ENCODE measurements at regions not wholly inside any gene's neighbourhood (a gene's known extent, or its start where the extent isn't known, plus 50 kb on each side); places are given as distances from the start of the nearest gene placed in this dataset.

DNA sequence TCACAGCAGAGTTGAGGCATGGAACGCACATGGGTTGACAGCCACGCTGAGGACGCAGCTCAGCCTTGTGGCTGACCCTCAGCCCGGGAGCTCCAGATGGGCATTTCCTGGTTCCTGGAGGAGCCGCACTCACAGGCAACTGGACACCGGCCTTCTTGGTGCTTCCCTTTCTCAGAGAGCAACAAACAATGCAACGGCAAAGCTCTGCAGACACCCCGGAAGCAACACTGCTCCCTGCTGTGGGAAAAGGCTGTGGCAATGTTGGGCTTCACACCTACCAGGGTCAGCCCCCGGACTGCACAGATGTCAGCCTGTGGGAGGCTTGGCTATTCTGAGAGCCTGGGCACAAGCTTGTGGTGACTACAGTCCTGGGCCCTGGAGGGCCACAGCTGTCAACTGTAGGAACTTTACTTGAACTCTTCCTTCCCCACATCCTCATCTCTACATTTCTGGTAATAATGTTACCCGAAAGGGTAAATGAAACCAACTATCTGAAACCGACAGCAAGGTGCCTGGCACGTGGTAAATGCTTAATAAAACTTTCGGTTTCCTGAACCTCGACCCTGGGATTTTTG lies 597.5 kb upstream of the MKI67 start:
- 78 to 87% methylated on average over 11 to 14 of the region's 14 CpGs for WGBS, 2 donors
- no peak overlapping the region for H3K4me3 ChIP-seq (ENCODE audit: low read depth, poor library complexity, severe bottlenecking)
- no peak for DNase-seq (ENCODE audit: low spot score in 2 of 2)
- TF ChIP-seq POLR2A (IDR thresholded peaks at IDR 0.05) (no peak), CTCF (IDR thresholded peaks at IDR 0.05) (no peak)
- intact Hi-C loops (cut with DNase I; ENCODE audit: low total_unique reads) = no loop called here

- WGBS, 2 donors = 89 to 100% methylated on average over 2 of the region's 2 CpGs
- no peak overlapping the region for H3K4me3 ChIP-seq (ENCODE audit: low read depth, poor library complexity, severe bottlenecking)
- TF ChIP-seq CTCF (IDR thresholded peaks at IDR 0.05) (no peak), POLR2A (IDR thresholded peaks at IDR 0.05) (no peak)
- intact Hi-C loops (cut with DNase I; ENCODE audit: low total_unique reads) = no loop called here
- DNase-seq (ENCODE audit: low spot score in 2 of 2) = no peak
These were observed 599.3 kb upstream of the MKI67 start for GRCh38 chr10:128725531-128725930.

DNA sequence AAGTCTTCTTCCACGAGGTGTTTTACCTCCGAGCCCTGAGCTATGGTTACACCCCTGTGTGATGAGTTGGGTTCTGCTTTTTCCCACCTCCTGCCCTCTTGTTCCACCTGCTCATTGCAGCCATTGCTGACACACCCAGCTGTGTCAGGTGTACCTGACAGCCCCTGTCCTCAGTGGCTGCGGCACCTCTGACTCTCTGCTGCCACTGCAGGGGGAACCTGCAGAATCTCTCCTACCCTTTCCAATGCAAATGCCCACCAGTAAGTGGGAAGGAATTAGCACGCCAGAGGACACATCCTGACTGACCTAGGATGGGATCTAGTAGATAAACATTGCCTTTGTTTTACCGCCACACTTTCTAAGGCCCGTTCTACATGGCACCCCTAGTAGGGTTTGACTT lies 600.9 kb upstream of the MKI67 start:
- DNase-seq (ENCODE audit: low spot score in 2 of 2) = no peak
- intact Hi-C loops (cut with DNase I; ENCODE audit: low total_unique reads) = no loop called here
- 89 to 91% methylated on average over 6 of the region's 6 CpGs for WGBS, 2 donors
- no peak for TF ChIP-seq CTCF (IDR thresholded peaks at IDR 0.05)
- TF ChIP-seq POLR2A (IDR thresholded peaks at IDR 0.05) = no peak
- no peak overlapping the region for H3K4me3 ChIP-seq (ENCODE audit: low read depth, poor library complexity, severe bottlenecking)

GRCh38 chr10:128729910-128730420 lies 603.7 kb upstream of the MKI67 start:
- intact Hi-C loops (cut with DNase I; ENCODE audit: low total_unique reads) = no loop called here
- TF ChIP-seq POLR2A (IDR thresholded peaks at IDR 0.05) = no peak
- TF ChIP-seq CTCF (IDR thresholded peaks at IDR 0.05) = no peak
- DNase-seq (ENCODE audit: low spot score in 2 of 2) = no peak
- 38 to 58% methylated on average over 4 of the region's 4 CpGs for WGBS, 2 donors
- H3K4me3 ChIP-seq (ENCODE audit: low read depth, poor library complexity, severe bottlenecking) = no peak overlapping the region

GRCh38 chr10:128730922-128731321 lies 604.7 kb upstream of the MKI67 start:
- no peak for DNase-seq (ENCODE audit: low spot score in 2 of 2)
- 87 to 92% methylated on average over 13 of the region's 13 CpGs for WGBS, 2 donors

More at GRCh38 chr10:128730922-128731321, 604.7 kb upstream of the MKI67 start:
- TF ChIP-seq CTCF (IDR thresholded peaks at IDR 0.05) (no peak), POLR2A (IDR thresholded peaks at IDR 0.05) (no peak)
- no peak overlapping the region for H3K4me3 ChIP-seq (ENCODE audit: low read depth, poor library complexity, severe bottlenecking)
- intact Hi-C loops (cut with DNase I; ENCODE audit: low total_unique reads) = no loop called here

Measured in lower leg skin (tissue), 4 donors.